Esophagus muscularis mucosa (tissue), 4 donors: ENCODE measurements at regions not wholly inside any gene's neighbourhood (a gene's known extent, or its start where the extent isn't known, plus 50 kb on each side); places are given as distances from the start of the nearest gene placed in this dataset.

Experiments used
- DNase-seq: peaks from one replicate; pipeline ENCODE4 v3.0.0-alpha.2; 2017; ENCODE audit errors: extremely low spot score
- H3K27ac ChIP-seq, 4 donors: fragments of 200-600 bp; sonication (generic); replicated peaks in 1 of 4; 1 replicate in 3 of 4; 2 replicates in 1 of 4; pipeline ENCODE4 v1.5.1; 2016 to 2019; ENCODE audit warnings: mild to moderate bottlenecking in 1 of 4
- H3K27me3 ChIP-seq, 4 donors: fragments of 200-600 bp; sonication (generic); one replicate each; pipeline versions ENCODE4 v1.5.1 to v1.6.0; 2016 to 2019
- H3K36me3 ChIP-seq, 4 donors: fragments of 200-600 bp; sonication (generic); one replicate each; pipeline ENCODE4 v1.5.1; 2016 to 2019
- H3K4me1 ChIP-seq, 4 donors: fragments of 200-600 bp; sonication (generic); one replicate each; pipeline ENCODE4 v1.5.1; 2016 to 2019
- H3K4me3 ChIP-seq, 4 donors: fragments of 200-600 bp; sonication (generic); 1 replicate in 2 of 4; 2 replicates in 2 of 4; pipeline ENCODE4 v1.5.1; 2016 to 2019; ENCODE audit warnings: mild to moderate bottlenecking in 4 of 4, moderate library complexity in 1 of 4
- H3K9me3 ChIP-seq, 4 donors: fragments of 200-600 bp; sonication (generic); 1 replicate in 3 of 4; 2 replicates in 1 of 4; pipeline ENCODE4 v1.5.1; 2016 to 2019
- EP300 ChIP-seq: sonication (generic); formaldehyde crosslinking; IDR thresholded peaks from one replicate; pipeline ENCODE4 v1.6.1; 2017; ENCODE audit warnings: antibody characterized with exemption
- POLR2A ChIP-seq: fragments of 450-650 bp; IDR thresholded peaks from one replicate; pipeline ENCODE4 v1.6.1; 2017; ENCODE audit warnings: antibody characterized with exemption, moderate library complexity, mild to moderate bottlenecking, low read depth
- POLR2AphosphoS5 ChIP-seq, 2 donors: sonication (generic); formaldehyde crosslinking; IDR thresholded peaks; one replicate each; pipeline ENCODE4 v1.6.1; 2017; ENCODE audit warnings: antibody characterized with exemption in 2 of 2
- WGBS: methylation state at CpG from one replicate; pipeline ENCODE4 v1.1.5; 2018; 5-methylcytosine and 5-hydroxymethylcytosine counted together
- intact Hi-C: fragments of 100-400 bp; cut with DNase I; formaldehyde crosslinking; loops from one replicate; pipeline ENCODE4 v1.15.1; 2023
- TF ChIP-seq, protein P1 (sequence below), 3 experiments: fragments of 200-600 bp in 2 of 3; fragments of 450-650 bp in 1 of 3; sonication (generic) in 2 of 3; IDR thresholded peaks; one replicate each; pipeline ENCODE4 v1.5.1; 2017 to 2019; ENCODE audit warnings: antibody characterized with exemption in 3 of 3, mild to moderate bottlenecking in 2 of 3, moderate library complexity in 1 of 3

DNA sequence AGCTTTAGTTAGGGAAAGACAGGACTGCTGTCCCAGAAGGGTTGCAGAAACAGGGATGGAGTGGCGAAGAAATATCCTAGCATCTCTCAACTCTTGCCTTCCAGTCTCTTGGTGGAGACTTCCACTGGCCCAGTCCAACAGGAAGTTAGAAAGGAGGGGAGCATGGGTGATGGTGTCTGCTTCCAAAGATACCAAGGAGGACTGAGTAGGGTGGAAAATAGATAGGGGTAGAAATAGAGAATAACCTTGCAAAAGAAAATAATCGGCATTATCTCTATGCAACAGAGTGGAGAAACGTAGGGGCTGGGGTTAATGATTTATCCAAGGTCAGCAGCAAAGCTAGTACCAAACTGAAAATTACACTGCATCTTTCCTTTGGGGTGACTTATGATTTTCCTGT lies 242.3 kb downstream of the PSAT1 start:
- Histone ChIP-seq H3K27me3 (no peaks in the 10 kb centered on the region), H3K4me3 (no peak overlapping the region)
- TF ChIP-seq POLR2A, result no peak
- TF ChIP-seq, protein P1, sequence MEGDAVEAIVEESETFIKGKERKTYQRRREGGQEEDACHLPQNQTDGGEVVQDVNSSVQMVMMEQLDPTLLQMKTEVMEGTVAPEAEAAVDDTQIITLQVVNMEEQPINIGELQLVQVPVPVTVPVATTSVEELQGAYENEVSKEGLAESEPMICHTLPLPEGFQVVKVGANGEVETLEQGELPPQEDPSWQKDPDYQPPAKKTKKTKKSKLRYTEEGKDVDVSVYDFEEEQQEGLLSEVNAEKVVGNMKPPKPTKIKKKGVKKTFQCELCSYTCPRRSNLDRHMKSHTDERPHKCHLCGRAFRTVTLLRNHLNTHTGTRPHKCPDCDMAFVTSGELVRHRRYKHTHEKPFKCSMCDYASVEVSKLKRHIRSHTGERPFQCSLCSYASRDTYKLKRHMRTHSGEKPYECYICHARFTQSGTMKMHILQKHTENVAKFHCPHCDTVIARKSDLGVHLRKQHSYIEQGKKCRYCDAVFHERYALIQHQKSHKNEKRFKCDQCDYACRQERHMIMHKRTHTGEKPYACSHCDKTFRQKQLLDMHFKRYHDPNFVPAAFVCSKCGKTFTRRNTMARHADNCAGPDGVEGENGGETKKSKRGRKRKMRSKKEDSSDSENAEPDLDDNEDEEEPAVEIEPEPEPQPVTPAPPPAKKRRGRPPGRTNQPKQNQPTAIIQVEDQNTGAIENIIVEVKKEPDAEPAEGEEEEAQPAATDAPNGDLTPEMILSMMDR (IDR thresholded peaks at IDR 0.05), result no peak

GRCh38 chr9:78539904-78540303 lies 243.0 kb downstream of the PSAT1 start:
- no peak overlapping the region for H3K4me3 ChIP-seq
- H3K27ac ChIP-seq, result no peak overlapping the region
- H3K36me3 ChIP-seq, result no peaks in the 10 kb centered on the region
- no peaks in the 10 kb centered on the region for H3K27me3 ChIP-seq
- no peaks in the 10 kb centered on the region for H3K9me3 ChIP-seq
- WGBS, result 71% methylated on average over 2 of the region's 2 CpGs
- no peaks in the 10 kb centered on the region for H3K4me1 ChIP-seq
- intact Hi-C loops, result no loop called here
- DNase-seq, result peak; percentile 24
- TF ChIP-seq, protein P1 (IDR thresholded peaks at IDR 0.05), result no peak
- TF ChIP-seq EP300, result no peak
- no peak for TF ChIP-seq POLR2A
- no peak for TF ChIP-seq POLR2AphosphoS5 (IDR thresholded peaks at IDR 0.05)

More for the DNA sequence above, 242.3 kb downstream of the PSAT1 start:
- no peaks in the 10 kb centered on the region for H3K9me3 ChIP-seq
- no peaks in the 10 kb centered on the region for H3K4me1 ChIP-seq
- peak; percentile 26 for DNase-seq
- H3K36me3 ChIP-seq, result no peaks in the 10 kb centered on the region
- 92% methylated on average over 3 of the region's 3 CpGs for WGBS
- intact Hi-C loops, result no loop called here
- H3K27ac ChIP-seq, result no peak overlapping the region

- intact Hi-C loops, result no loop called here
- no peak for TF ChIP-seq EP300
- TF ChIP-seq POLR2AphosphoS5 (IDR thresholded peaks at IDR 0.05), result no peak
- TF ChIP-seq, protein P1 (IDR thresholded peaks at IDR 0.05), result no peak
- no peak for TF ChIP-seq POLR2A
Measured at GRCh38 chr9:78541868-78542443, 245.0 kb downstream of the PSAT1 start.

GRCh38 chr9:78542491-78543181 lies 245.7 kb downstream of the PSAT1 start:
- TF ChIP-seq POLR2AphosphoS5 (IDR thresholded peaks at IDR 0.05) (no peak), POLR2A (no peak), EP300 (no peak)
- TF ChIP-seq, protein P1 (IDR thresholded peaks at IDR 0.05), result no peak
- no peaks in the 10 kb centered on the region for H3K4me1 ChIP-seq
- H3K9me3 ChIP-seq, result no peaks in the 10 kb centered on the region
- no peaks in the 10 kb centered on the region for H3K27me3 ChIP-seq
- no peak for DNase-seq
- intact Hi-C loops, result no loop called here
- H3K36me3 ChIP-seq, result no peaks in the 10 kb centered on the region
- 83% methylated on average over 14 of the region's 14 CpGs for WGBS
- H3K27ac ChIP-seq, result no peak overlapping the region
- no peak overlapping the region for H3K4me3 ChIP-seq

More at GRCh38 chr9:78541868-78542443, 245.0 kb downstream of the PSAT1 start:
- Histone ChIP-seq H3K27ac (no peak overlapping the region), H3K27me3 (no peaks in the 10 kb centered on the region), H3K4me3 (no peak overlapping the region), H3K36me3 (no peaks in the 10 kb centered on the region), H3K9me3 (no peaks in the 10 kb centered on the region), H3K4me1 (no peaks in the 10 kb centered on the region)
- 88% methylated on average over 9 of the region's 9 CpGs for WGBS
- no peak for DNase-seq
